ENCODE measurements at regions not wholly inside any gene's neighbourhood (a gene's known extent, or its start where the extent isn't known, plus 50 kb on each side); places are given as distances from the start of the nearest gene placed in this dataset.

DNA sequence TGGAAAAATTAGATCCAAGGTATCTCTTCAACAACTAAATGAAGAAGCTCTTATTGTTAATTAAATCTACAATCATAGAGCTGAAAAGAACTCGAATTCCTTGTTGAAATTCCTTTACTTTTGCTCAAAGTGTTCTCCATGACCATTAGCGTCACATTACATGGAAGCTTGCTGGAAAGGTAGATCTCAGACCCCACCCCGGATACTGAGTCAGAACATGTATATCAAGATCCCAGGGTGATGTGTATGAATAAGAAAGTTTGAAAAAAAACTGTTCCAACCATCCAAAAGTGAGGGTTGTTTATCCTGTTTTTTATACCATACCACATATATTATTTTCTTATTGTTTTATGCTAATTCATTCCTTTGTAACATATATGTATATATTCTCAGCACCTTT, 237.1 kb upstream of the PUM3 start:
- no peak for TF ChIP-seq POLR2A (IDR thresholded peaks at IDR 0.05; ENCODE audit: control extremely low read depth in 1 of 2, low read depth in 2 of 2, low read length in 2 of 2)
- no peak for TF ChIP-seq TEAD4 (IDR thresholded peaks at IDR 0.05; ENCODE audit: low read depth, low read length)
- no peak for TF ChIP-seq YY1 (IDR thresholded peaks at IDR 0.05; ENCODE audit: low read depth, low read length)
- TF ChIP-seq, protein P1, sequence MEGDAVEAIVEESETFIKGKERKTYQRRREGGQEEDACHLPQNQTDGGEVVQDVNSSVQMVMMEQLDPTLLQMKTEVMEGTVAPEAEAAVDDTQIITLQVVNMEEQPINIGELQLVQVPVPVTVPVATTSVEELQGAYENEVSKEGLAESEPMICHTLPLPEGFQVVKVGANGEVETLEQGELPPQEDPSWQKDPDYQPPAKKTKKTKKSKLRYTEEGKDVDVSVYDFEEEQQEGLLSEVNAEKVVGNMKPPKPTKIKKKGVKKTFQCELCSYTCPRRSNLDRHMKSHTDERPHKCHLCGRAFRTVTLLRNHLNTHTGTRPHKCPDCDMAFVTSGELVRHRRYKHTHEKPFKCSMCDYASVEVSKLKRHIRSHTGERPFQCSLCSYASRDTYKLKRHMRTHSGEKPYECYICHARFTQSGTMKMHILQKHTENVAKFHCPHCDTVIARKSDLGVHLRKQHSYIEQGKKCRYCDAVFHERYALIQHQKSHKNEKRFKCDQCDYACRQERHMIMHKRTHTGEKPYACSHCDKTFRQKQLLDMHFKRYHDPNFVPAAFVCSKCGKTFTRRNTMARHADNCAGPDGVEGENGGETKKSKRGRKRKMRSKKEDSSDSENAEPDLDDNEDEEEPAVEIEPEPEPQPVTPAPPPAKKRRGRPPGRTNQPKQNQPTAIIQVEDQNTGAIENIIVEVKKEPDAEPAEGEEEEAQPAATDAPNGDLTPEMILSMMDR (IDR thresholded peaks at IDR 0.05; ENCODE audit: control extremely low read depth in 1 of 3, insufficient read depth in 1 of 3, low read depth in 1 of 3, low read length in 3 of 3), result no peak
- TF ChIP-seq SP4 (IDR thresholded peaks at IDR 0.05; ENCODE audit: low read length), result no peak
- TF ChIP-seq RFX5 (IDR thresholded peaks at IDR 0.05; ENCODE audit: borderline replicate concordance, low read depth, low read length), result no peak
- TF ChIP-seq POU5F1 (IDR thresholded peaks at IDR 0.05; ENCODE audit: low read depth, low read length), result no peak
